Tongue (tissue), 1 donor: ENCODE measurements at regions not wholly inside any gene's neighbourhood (a gene's known extent, or its start where the extent isn't known, plus 50 kb on each side); places are given as distances from the start of the nearest gene placed in this dataset.

Experiments
- DNase-seq: peaks from one replicate; pipeline ENCODE4 v3.0.0-alpha.2; 2015

DNA sequence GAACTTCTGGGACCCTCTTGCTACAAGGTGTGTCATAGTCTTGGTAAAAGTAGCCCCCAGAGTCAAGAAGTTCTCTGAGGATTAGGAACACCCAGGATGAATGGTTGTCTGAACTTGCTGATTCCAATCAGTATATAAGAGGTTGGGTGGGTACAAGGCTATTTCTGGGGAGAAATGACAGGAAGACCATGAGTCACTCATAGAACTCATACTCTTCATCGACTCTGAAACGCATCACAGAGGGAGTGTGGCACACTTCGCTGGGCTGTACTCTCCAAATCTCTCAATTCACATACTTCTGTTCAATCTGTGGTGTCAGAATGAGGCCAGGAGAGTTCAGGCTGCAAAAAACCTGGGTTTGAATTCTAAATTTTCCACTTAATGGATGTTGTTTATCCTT is 193.2 kb upstream of the LEF1 start:
- DNase-seq = no peak

DNA sequence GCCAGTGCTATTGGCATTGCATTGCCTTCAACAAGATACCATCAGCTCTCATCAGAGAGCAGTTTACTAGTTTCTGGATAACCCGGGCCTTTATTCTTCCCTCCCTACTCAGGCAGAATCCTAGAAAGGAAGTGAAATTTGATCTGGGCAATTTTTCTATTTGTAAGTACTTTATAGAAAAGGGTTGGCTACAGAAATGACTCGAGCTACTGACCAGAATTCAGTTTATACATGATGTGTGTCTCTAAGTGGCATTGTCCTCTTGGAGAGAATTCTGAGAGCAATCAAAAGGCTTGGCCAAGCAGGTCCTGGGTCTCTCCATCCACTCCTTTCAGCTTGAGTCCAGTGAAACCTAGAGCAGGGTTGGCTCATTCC is 192.7 kb upstream of the LEF1 start:
- no peak for DNase-seq

DNA sequence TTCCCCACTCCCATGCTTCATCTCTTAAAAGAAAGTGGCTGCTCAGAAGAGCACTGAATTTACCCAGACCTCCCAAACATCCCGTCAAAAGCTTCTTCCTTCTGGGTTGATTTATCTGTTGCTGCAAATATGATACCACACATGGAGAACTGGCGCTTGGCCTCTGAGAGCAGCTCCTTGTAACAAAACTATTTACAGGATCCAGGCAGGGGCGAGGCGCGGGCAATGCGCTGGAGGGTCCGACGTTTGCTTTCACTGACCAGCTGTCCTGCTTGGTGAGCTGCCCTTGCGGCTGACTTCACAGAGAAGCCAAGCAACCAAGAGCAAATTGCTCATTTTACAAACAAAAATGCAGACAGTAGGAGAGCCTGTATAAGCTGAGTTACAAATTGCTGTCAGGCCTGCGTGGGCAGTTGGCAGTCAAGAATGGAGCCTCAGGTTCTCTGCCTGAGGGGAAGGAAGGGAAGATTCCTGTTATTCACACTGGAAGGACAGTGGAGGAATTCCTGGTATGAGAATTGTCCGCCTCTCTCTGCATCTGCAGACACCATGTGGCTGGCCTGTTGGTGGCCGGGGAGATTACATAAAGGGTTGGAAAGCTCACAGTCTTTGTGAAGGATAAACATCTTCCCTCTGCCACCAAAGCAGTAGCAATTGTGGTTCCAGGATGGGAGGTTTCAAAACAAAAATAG is 192.2 kb upstream of the LEF1 start:
- DNase-seq = peak; percentile 76

DNA sequence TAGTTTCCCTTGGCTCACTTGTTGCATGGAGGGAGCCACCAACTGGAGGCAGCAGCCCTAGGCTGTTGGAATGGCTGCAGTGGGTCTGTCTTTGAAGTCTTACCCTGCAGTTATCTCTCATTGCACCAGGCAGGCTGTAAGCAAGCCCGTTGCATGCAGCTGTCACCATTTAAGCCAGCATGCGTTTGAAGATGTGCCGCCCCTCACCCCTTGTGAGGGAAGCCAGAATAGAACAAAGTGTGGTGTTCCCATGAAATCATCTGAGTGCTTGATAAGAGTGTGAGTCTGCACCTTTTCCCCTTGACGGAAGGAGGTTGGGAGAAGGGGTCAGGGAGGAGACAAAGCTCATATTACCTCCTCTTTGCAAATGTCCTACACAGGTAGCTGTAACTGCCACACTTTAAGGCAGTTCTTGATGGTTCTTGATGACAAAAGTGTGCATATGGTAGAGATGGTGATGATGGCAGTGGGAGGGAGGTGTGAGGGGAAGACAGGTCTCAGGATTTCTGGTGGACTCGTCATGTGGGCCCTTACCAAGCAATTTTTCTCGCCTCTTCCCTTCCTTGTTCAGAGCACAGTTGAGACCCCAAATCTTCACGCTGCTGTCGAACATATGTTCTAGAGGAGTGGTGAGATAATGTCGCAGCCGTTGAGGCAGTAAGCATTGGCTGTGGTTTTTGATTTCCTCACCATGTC is 191.4 kb upstream of the LEF1 start:
- DNase-seq = peak; percentile 76

DNA sequence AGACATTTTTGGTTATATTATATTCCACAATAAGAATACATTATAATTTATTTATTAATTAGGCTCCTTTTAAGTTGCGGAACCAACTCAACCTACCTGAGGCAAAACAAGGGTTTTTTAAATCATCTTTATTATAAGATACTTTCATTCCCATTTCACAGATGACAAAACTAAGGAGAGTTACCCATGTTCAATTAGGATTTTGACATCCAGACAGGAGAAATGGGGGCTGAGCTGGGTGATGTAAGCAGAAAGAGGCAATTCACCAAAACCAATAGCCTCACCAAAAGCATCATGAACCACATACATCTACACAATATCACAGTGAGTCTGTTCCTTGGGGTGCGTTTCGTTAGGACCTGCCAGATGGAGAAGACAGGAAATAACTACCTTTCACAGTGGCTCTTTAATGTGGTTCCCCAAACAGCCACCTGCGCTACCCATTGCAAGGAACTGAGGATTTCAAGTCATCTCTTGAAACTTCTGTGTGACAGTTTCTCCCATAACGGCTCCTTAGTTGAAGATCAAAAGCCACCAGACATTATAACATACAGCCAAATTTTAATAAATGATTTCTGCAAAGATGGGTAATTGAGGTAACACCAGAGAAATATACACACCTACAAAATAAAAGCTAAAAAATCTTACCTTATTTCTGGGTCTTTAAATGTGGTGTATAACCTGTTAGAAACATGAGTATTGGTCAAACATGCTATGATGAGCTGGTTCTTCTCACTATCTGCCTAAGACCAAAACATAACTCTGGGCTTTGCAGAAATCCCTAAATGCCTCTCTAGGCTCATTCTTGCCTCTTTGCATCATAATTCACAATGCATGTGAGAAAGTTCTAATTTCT is 190.6 kb upstream of the LEF1 start:
- DNase-seq = no peak

DNA sequence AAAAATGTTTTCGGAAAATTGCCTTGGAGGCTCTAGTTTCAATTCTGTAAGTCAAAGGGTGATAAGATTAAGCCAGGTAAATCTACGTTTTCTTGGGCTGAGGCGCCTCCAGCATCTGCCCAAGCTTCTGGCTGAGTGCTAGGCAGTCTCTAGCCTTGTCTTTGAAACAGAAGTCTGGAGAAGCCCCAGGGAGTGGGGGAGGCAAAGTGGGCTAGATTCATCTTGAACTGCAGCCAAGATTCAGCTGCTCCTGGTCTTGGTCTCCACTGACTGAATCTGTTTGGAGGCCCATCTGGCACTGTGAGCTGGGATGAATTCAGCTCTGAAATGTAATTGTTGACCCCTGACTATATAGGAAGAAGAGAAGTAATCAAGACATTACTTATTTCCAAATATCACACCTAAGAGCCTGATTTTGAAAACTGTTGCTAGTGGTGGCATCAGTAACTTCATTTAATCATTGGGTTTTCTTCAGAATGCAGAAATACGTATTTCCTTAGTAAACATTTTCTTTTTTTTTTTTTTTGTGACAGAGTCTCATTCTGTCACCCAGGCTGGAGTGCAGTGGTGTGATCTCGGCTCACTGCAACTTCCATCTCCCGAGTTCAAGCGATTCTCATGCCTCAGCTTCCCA is 187.3 kb upstream of the LEF1 start:
- DNase-seq = peak; percentile 88

DNA sequence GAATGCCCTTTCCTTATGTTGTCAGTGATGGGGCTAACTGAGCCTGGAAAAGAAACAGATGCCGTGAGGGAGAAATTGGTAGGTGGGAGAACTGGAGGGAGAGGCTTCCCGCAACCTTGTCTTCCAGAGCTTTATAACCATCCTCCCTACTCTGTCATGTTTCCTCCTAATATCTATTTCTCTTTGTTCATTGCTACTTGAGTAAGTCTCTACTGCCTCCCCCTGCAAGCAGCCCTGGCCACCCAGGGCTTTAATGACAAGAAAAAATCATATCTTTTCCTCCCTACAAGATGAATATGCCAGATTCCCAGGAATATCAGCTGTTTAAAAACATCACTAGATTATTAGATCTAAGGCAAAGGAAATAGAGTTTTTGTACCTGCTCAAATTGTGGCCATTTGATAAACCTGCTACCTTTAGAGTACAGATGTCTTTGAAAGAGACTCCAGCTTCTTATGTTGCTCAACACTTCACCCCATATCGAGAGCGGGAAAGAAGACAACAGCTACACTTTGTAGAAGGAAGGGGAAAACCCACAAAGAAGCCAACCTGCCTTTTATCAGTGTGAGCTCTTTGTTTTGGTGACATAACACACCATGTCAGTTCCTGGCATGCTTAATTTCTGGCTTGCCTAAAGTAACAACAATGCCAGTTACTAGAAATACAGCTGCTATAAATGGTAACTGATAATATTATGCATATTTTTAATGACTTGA is 186.6 kb upstream of the LEF1 start:
- peak; percentile 69 for DNase-seq

DNA sequence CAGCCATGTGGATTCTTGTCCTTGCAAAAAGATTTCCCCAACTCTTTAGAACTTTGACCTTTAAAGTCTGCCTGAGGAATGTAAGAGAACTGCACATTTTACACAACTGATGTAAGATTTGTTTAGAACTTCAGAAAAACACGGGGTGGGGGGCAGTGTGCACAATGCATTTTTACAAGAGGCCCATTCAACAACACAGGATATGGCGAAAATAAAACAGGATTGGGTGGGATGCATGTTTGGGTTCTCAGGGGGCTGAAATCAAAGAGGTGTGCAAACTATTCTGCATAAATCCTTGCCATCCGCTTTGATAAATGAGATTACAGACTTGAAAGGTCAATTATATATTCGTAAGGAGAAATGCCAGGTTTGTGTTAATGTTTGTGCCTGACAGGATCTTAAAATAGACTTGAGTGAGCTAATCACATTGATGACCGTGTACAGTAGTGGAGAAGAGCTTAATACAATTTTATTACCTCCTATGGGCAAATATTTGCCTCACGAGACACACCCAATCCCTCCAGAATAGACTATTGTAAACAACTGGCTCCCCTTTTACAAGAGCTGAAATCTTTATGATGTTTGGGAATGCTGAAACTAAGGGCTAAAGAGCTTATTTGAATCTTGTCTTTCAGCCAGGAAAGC is 184.1 kb upstream of the LEF1 start:
- DNase-seq = peak; percentile 22

DNA sequence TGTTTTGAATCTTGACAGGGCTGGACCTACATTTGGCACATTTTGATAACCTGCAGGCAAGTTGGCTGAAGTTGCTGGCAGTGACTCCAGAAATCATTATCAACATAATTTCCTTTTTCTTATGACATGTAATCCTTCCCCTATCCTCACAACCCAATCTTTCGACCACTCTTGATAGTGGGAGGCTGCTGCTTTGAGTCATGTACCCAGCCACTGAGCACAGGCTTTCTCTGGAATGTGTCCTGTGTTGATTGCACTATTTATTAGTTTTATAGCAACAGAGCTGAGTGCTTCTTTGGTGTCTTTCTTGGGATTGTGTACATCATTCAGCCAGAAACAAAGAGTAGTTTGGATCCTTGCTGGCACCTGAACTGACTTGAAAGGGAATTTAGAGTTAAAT is 183.1 kb upstream of the LEF1 start:
- DNase-seq = no peak

DNA sequence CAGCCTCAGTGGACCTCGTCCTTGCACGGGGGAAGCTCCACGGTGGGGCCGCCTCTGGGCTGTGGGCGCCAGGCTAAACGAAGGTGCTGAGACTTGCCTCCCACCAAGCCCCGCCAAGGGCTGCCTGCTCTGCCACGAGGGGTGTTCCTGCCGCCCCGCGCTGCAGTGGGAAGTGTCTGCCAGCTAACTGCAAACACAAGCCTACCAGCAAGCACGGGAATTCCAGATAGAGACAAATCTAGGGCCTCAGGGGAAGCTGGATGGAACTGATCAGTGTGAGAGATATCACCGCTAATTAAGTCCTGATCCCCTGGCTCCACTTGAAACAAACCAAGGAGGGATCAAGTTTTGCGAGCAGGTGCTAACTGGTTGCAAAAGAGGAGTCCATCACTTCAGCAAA is 181.6 kb upstream of the LEF1 start:
- DNase-seq = no peak

DNA sequence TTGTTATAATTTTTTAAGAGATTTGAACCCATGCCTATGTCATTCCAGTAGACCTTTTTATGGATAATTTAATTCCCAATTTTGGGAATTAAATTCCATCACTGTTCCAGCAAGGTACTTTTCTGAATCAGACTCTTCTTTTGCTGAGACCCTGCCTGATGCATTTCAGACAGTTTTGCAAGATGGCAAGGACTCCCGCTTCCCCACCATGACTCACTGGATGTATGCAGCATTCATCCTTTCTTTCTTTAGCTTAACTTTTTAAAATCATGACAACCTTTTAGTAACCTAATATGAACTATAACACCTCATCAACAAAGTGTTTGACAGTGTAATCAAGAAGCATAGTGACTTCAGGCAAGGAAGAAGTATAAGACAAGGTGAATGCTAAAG is 178.1 kb upstream of the LEF1 start:
- no peak for DNase-seq

DNA sequence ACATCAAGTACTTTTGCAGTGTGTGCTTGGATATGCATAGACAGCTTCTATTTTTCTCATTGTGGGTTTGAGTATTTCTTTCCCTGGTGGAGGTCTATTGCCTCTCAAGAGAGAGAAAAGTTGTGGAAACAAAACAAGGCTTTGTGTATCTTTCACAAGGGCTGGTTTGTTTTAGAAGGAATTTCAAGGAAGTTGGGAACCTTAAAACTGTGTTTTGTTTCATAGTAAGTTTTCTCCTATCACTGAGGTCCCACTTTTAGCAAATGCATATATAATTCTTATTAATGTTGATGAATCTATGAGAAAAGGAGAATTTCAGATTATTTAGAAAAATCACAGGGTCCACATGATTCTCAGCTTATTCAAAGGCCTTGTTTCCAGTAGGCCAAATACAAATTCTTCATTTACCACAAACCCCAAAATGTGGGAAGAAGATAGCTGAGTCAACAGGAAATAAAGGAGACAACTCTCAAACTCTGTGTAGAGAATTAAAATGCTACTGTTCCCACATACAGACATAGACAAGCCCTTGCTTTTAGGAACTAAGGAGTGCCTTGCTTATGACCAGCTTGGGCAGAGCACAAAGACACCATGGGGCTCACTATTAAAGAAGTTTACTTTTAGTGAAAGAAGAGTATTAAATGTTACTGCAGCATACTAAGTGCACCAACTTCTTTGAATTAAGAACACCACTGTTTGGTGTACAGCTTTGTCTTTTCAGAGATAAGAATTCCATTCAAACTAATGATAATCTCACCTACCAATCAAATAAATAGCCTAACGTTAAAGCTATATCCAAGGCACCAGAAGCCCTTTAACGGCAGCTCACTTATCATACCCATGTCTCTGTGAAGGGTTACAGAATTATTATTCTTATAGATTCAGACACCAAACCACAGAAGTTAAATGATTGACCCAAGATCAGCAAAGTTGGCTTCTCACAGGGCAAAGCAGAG is 177.4 kb upstream of the LEF1 start:
- DNase-seq = no peak

DNA sequence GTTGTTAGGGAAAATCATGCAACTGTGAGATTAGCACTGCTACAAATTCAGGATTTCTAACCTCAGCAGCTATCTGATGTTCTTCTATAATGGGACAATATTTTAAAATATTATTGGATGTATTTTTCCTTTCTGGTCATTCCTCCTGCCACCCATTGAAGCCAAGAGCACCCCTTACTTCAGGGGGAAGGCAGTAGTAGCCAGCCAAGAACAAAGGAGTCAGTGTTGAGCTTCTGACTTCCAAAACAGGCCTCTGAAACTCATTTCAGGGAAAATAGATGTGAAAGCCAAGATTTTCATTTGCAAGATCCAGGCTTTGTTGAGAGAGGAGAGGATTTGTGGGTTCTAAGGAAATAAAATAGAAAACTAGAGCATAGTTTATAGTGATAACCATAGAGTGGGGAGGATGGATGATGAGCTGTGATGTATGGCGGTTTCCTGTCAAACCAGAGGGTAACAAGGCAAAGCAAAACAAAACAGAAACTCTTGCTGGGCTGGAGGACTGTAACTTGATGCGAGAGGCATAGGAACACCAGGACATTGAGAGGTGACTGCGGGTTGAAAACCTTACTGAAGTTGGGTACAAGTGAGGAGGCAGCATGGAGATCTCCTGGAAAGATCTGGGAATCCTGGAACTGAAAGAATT is 173.7 kb upstream of the LEF1 start:
- no peak for DNase-seq

DNA sequence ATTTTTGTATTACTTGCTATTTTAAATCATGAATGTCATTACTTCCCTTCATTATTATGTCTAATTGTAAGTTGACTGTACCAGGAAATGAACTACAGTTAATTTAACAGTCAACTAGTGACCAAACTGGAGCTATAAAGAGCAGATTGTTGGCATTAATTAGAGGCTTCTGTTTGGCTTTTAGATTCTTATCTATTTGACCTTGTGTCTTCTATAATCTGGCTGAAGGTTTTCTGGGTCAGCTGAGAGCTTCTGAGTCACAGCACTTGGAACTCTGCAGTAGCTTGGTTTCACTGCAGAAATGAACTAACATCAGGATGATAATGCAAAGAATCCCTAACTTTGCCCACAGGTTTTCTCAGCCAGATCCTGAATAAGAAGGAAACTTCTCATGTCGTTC is 169.2 kb upstream of the LEF1 start:
- DNase-seq = no peak

DNA sequence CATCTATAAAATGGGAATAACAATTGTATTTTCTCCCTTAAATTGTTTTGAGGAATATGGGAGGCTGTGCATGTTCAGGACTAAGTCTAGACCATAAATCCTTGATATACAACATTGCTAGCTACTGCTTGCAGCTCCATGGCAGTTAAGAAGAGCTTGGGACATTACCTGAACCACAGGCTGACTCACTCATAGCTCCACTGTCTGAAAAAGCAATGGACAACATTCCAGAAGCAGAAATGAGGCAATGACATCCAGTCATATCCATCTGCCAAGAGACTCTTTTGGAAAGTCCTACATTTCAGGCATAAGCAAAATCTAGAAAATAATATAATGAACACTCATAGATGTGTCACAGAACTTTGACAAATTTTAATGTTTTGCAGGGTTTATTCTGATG is 167.3 kb upstream of the LEF1 start:
- DNase-seq = no peak

DNA sequence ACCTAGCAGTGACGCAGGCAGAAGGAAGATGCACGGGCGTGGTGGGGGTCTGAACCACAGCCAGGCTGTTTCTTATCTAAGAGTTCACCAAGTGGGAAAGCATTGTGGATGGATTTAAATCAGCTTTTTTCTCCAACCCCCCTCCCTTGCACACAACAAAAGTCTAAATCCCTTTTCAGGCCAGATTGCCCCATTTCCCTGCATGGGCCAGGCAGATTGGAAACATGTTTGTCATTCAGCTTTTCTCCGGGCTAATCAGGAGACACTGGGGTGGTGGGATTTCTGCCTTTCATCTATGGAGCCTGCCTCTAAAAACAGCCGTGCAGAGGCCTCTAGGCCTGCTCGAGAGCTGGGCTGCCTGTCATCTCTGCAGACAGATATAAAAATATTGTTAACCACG is 166.3 kb upstream of the LEF1 start:
- DNase-seq = no peak

DNA sequence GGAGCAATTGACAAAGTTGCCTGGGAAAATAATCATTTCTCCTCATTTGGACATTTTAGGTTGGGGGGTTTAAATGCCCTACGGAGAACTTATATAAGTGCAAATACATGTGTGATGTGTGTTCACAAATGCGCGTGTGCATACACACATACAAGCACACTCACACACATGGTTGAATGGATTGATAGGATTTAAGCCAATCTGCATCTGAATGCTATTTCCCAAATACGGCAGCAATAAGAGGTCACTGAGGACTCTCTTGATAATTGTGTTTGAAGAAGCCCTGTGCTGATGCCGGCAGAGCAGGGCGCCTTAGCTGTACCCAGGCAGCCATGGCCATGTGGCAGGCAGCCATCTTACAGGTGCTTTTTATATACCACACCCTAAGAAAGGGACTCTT is 165.3 kb upstream of the LEF1 start:
- no peak for DNase-seq

DNA sequence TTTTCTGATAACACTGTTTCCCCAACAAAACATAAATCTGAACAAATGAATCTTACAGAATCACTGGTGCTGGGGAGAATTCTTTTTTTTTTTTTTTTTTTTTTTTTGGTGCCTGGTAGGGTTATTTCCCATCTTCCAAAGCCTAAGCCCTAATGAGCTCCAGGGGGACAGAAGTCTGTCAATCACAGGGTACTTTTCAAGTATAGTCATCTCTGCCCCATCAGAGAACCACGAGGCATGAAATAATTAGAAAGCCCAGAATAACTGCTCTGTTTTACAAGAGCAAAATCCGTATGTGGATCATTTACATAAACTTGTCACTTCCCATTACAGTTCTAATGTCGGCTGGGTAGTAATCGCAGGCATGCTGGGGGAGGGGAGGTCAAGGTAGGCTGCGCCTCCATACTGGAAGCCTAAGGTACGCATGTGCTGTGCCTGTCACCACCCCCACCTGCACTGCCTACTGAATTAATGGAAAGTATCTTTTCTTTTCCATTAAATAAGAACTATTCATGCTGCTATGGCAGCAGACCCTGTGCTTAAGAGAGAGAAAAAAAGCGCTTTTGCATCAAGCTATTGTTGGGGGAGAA is 164.7 kb upstream of the LEF1 start:
- DNase-seq = no peak

DNA sequence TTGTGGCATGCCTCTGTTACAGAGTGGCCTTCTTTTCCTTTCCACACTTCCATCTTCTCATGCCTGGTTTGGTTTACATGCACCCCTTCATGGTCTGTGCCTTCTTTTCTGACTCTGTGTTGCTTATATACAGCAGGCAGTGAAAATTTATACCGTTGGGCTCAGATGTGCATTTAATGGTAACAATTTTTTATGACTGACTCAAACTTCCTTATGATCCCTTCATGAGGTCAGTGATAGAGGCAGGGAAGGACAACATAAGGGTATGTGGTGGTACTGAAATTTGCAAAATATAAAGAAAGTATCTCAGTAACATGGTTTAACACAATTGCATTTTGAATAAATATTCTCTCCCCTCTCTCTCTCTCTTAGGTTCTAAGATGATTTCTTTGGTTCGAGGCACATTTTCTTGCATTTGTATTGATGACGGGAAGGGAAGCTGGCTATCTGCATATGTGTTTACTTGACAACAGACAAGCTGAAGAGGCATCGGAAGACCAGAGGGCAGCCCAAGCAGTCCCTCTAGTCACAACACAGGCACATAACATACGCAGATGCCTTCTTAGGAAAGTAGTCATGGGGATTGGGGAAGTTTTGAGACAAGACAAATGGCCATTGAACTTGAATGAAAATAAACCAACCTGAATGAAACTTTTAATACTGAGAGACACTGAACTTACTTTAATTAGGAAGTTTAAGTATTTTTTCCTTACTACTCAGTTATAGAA is 163.3 kb upstream of the LEF1 start:
- no peak for DNase-seq
